KMS-11 (cell line): ENCODE measurements at regions not wholly inside any gene's neighbourhood (a gene's known extent, or its start where the extent isn't known, plus 50 kb on each side); places are given as distances from the start of the nearest gene placed in this dataset.

Experiments used
- H2AFZ ChIP-seq: fragments of 200-600 bp; sonication (generic); 2 replicates; pipeline ENCODE4 v1.6.1; 2016; ENCODE audit warnings: antibody characterized with exemption, mixed run types, low read depth
- H3K27ac ChIP-seq: fragments of 200-600 bp; sonication (generic); 2 replicates; pipeline ENCODE4 v1.6.1; 2016; ENCODE audit warnings: mild to moderate bottlenecking, mixed run types
- H3K27me3 ChIP-seq: fragments of 200-600 bp; sonication (generic); 2 replicates; pipeline ENCODE4 v1.6.1; 2017; ENCODE audit warnings: mild to moderate bottlenecking, low read depth, mixed run types, moderate library complexity; ENCODE audit not compliant: insufficient read depth
- H3K36me3 ChIP-seq: fragments of 200-600 bp; sonication (generic); 2 replicates; pipeline ENCODE4 v1.6.1; 2017; ENCODE audit warnings: mild to moderate bottlenecking, mixed run types; ENCODE audit not compliant: insufficient read depth
- H3K4me1 ChIP-seq: fragments of 200-600 bp; sonication (generic); 2 replicates; pipeline ENCODE4 v1.6.1; 2016; ENCODE audit warnings: mild to moderate bottlenecking, low read depth, mixed run types; ENCODE audit not compliant: poor library complexity, severe bottlenecking
- H3K4me2 ChIP-seq: fragments of 200-600 bp; sonication (generic); 2 replicates; pipeline ENCODE4 v1.7.0; 2016; ENCODE audit warnings: mild to moderate bottlenecking, mixed run types
- H3K4me3 ChIP-seq: fragments of 200-600 bp; sonication (generic); IDR thresholded peaks from 2 replicates; pipeline ENCODE4 v1.6.1; 2017; ENCODE audit warnings: low read depth, low read length, mixed read lengths; ENCODE audit not compliant: insufficient read depth
- H3K79me2 ChIP-seq: fragments of 200-600 bp; sonication (generic); 2 replicates; pipeline ENCODE4 v1.6.1; 2016; ENCODE audit warnings: low read depth, mixed run types; ENCODE audit not compliant: insufficient read depth
- H3K9ac ChIP-seq: fragments of 200-600 bp; sonication (generic); 2 replicates; pipeline ENCODE4 v1.6.1; 2016; ENCODE audit warnings: mild to moderate bottlenecking, mixed run types
- H4K20me1 ChIP-seq: fragments of 200-600 bp; sonication (generic); 2 replicates; pipeline ENCODE4 v1.6.1; 2016; ENCODE audit warnings: mild to moderate bottlenecking, mixed run types; ENCODE audit not compliant: insufficient read depth
- CTCF ChIP-seq: fragments of 200-600 bp; sonication (generic); conservative IDR thresholded peaks from 2 replicates; pipeline ENCODE4 v1.6.1; 2017; ENCODE audit warnings: low read depth, mild to moderate bottlenecking, antibody characterized with exemption, low read length, moderate library complexity, mixed read lengths

DNA sequence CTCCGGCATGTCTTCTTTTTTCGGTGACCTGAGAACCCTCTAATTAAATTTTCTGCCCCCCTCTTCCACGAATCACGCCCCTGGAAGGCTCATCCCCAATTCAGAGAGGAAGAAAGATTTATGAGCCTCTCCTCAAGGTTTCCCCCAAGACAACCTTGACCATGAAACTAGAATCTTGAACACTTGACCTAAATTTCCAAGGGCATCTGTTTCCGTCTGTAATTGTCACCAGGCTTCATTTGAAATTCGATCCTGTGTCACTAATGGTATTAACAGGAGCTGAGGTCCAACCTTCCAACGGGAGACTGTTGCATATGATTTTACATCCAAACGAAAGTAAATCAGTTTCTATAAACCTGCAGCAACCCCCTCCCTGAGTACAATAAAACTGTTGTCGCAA lies 139.9 kb upstream of the ZIC3 start:
- H3K36me3 ChIP-seq, result no peaks in the 10 kb centered on the region
- TF ChIP-seq CTCF, result no peak
- H3K4me1 ChIP-seq, result no peaks in the 10 kb centered on the region
- no peak overlapping the region for H3K4me3 ChIP-seq
- H4K20me1 ChIP-seq, result no peaks in the 10 kb centered on the region
- no peaks in the 10 kb centered on the region for H3K27me3 ChIP-seq
- no peaks in the 10 kb centered on the region for H3K79me2 ChIP-seq
- H2AFZ ChIP-seq, result no peak overlapping the region
- H3K4me2 ChIP-seq, result no peak overlapping the region
- H3K27ac ChIP-seq, result no peak overlapping the region
- no peak overlapping the region for H3K9ac ChIP-seq

DNA sequence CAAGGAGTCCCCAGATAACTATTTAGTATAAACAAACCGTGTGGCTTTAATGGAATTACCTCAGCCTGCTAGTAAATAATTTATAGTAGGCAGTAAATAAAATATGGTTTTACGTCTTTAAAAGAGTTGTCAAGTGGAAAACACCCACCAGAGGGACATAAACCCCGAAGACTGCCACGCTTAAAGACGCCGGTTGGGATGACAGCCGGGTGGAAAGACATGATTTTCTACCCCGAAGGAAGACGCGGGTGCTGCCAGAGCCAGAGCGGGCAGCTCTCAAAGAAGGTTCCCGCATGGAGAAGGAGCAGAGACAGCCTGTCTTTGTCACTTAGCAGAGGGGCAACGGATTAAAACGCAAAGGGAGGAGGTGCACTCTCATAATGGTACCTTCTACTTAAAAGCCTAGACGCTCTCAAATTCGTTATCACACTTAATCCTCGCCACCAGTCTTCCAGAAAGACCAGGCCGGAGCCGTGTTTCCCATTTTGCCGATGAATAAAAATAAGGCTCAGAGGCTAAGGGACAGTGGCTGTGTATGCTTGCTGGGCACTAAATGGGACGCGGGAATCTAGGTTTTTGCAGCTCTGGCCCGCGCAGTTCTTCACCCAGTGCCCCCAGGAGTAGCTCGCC lies 140.5 kb upstream of the ZIC3 start:
- Histone ChIP-seq H3K27ac (no peak overlapping the region), H3K4me3 (no peak overlapping the region), H3K4me1 (no peaks in the 10 kb centered on the region), H3K4me2 (no peak overlapping the region), H3K36me3 (no peaks in the 10 kb centered on the region), H3K79me2 (no peaks in the 10 kb centered on the region), H3K9ac (no peak overlapping the region), H4K20me1 (no peaks in the 10 kb centered on the region), H3K27me3 (no peaks in the 10 kb centered on the region), H2AFZ (no peak overlapping the region)
- no peak for TF ChIP-seq CTCF

- Histone ChIP-seq H3K27ac (no peak overlapping the region), H3K27me3 (no peaks in the 10 kb centered on the region), H3K36me3 (no peaks in the 10 kb centered on the region), H3K9ac (no peak overlapping the region), H3K4me2 (no peak overlapping the region), H3K79me2 (no peaks in the 10 kb centered on the region), H3K4me1 (no peaks in the 10 kb centered on the region), H4K20me1 (no peaks in the 10 kb centered on the region), H3K4me3 (no peak overlapping the region), H2AFZ (no peak overlapping the region)
- no peak for TF ChIP-seq CTCF
Measured at GRCh38 chrX:137424679-137425078, 141.2 kb upstream of the ZIC3 start.

DNA sequence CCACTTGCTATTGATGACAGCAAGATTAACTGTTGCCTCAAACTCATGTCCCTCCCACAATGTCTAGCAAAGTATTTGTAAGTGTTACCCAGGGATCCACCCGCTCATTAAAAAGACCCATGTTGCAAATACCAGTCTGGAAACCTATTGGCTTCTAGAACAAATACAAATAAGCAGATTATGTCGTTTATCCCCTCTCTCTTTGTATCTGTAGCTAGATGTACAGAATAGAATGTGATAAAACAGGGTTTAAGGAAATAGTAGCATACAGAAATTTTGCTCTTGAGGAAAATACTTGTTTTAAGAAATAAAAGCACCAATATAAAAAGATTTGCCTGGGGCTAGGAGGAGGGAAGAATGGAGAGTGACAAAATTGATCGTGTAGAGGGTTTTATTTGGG lies 142.7 kb upstream of the ZIC3 start:
- TF ChIP-seq CTCF, result no peak
- no peaks in the 10 kb centered on the region for H3K36me3 ChIP-seq
- no peak overlapping the region for H3K27ac ChIP-seq
- no peak overlapping the region for H2AFZ ChIP-seq
- no peak overlapping the region for H3K4me2 ChIP-seq
- no peaks in the 10 kb centered on the region for H3K4me1 ChIP-seq
- H3K9ac ChIP-seq, result no peak overlapping the region
- no peak overlapping the region for H3K4me3 ChIP-seq
- H4K20me1 ChIP-seq, result no peaks in the 10 kb centered on the region
- H3K79me2 ChIP-seq, result no peaks in the 10 kb centered on the region
- no peaks in the 10 kb centered on the region for H3K27me3 ChIP-seq
